HAP-1 (cell line): ENCODE measurements at regions not wholly inside any gene's neighbourhood (a gene's known extent, or its start where the extent isn't known, plus 50 kb on each side); places are given as distances from the start of the nearest gene placed in this dataset.

Experiments
- DNase-seq, 2 experiments: peaks; one replicate each; pipeline ENCODE4 v3.0.0-alpha.2; 2016 to 2020; ENCODE audit warnings: low spot score in 2 of 2
- H3K27me3 ChIP-seq: fragments of 250-450 bp; sonication (Bioruptor Pico); 2 replicates; pipeline ENCODE4 v1.5.1; 2020; ENCODE audit warnings: low read depth, mild to moderate bottlenecking, moderate library complexity
- H3K36me3 ChIP-seq: fragments of 250-450 bp; sonication (Bioruptor Pico); replicated peaks from 2 replicates; pipeline ENCODE4 v1.5.1; 2020; ENCODE audit warnings: mild to moderate bottlenecking
- H3K4me1 ChIP-seq: fragments of 250-450 bp; sonication (Bioruptor Pico); 2 replicates; pipeline ENCODE4 v1.5.1; 2020; ENCODE audit warnings: mild to moderate bottlenecking
- H3K4me3 ChIP-seq: fragments of 250-450 bp; sonication (Bioruptor Pico); 2 replicates; pipeline ENCODE4 v1.5.1; 2020; ENCODE audit warnings: mild to moderate bottlenecking, moderate library complexity
- H3K9me3 ChIP-seq: fragments of 250-450 bp; sonication (Bioruptor Pico); 2 replicates; pipeline ENCODE4 v1.5.1; 2020; ENCODE audit warnings: mild to moderate bottlenecking, moderate library complexity
- in situ Hi-C: fragments of 300-500 bp; cut with MboI; formaldehyde crosslinking; loops from 3 replicates; pipeline ENCODE4 v1.14.3; 2020; ENCODE audit warnings: low sequenced_read_pairs, inconsistent platforms, mixed read lengths

- no peaks in the 10 kb centered on the region for H3K36me3 ChIP-seq
- 0 out of 2 replicates have a peak, but pooled peaks cover 3% of the 10 kb centered on the region for H3K27me3 ChIP-seq
- H3K4me3 ChIP-seq, result no peak overlapping the region
- H3K9me3 ChIP-seq, result no peaks in the 10 kb centered on the region
- H3K4me1 ChIP-seq, result no peaks in the 10 kb centered on the region
- in situ Hi-C loops, result no loop called here
- DNase-seq, result no peak
Observed at GRCh38 chr1:115193046-115193828, 103.9 kb upstream of the TSPAN2 start.

GRCh38 chr1:115192200-115192767 is 103.0 kb upstream of the TSPAN2 start:
- in situ Hi-C loops, result no loop called here
- no peaks in the 10 kb centered on the region for H3K9me3 ChIP-seq
- H3K27me3 ChIP-seq, result 0 out of 2 replicates have a peak, but pooled peaks cover 3% of the 10 kb centered on the region
- no peak for DNase-seq
- no peak overlapping the region for H3K4me3 ChIP-seq
- H3K36me3 ChIP-seq, result no peaks in the 10 kb centered on the region
- H3K4me1 ChIP-seq, result no peaks in the 10 kb centered on the region

- in situ Hi-C loops, result no loop called here
- DNase-seq, result no peak
- Histone ChIP-seq H3K4me1 (no peaks in the 10 kb centered on the region), H3K36me3 (no peaks in the 10 kb centered on the region), H3K4me3 (no peak overlapping the region), H3K9me3 (no peaks in the 10 kb centered on the region), H3K27me3 (0 out of 2 replicates have a peak, but pooled peaks cover 3% of the 10 kb centered on the region)
Observed at GRCh38 chr1:115191691-115192090, 102.4 kb upstream of the TSPAN2 start.

GRCh38 chr1:115190540-115191170 is 101.4 kb upstream of the TSPAN2 start:
- Histone ChIP-seq H3K4me1 (no peaks in the 10 kb centered on the region), H3K36me3 (no peaks in the 10 kb centered on the region), H3K4me3 (no peak overlapping the region), H3K27me3 (0 out of 2 replicates have a peak, but pooled peaks cover 3% of the 10 kb centered on the region), H3K9me3 (no peaks in the 10 kb centered on the region)
- in situ Hi-C loops, result no loop called here
- DNase-seq, result no peak

- Histone ChIP-seq H3K36me3 (no peaks in the 10 kb centered on the region), H3K4me1 (no peaks in the 10 kb centered on the region), H3K27me3 (0 out of 2 replicates have a peak, but pooled peaks cover 3% of the 10 kb centered on the region), H3K9me3 (no peaks in the 10 kb centered on the region), H3K4me3 (no peak overlapping the region)
- DNase-seq, result no peak
- in situ Hi-C loops, result no loop called here
Observed at GRCh38 chr1:115189814-115190539, 100.7 kb upstream of the TSPAN2 start.

- Histone ChIP-seq H3K9me3 (no peaks in the 10 kb centered on the region), H3K4me1 (no peaks in the 10 kb centered on the region), H3K4me3 (no peak overlapping the region), H3K36me3 (no peaks in the 10 kb centered on the region), H3K27me3 (0 out of 2 replicates have a peak, but pooled peaks cover 3% of the 10 kb centered on the region)
- DNase-seq, result no peak
- in situ Hi-C loops, result no loop called here
Observed at GRCh38 chr1:115188680-115189395, 99.5 kb upstream of the TSPAN2 start.

- Histone ChIP-seq H3K36me3 (no peaks in the 10 kb centered on the region), H3K4me1 (no peaks in the 10 kb centered on the region), H3K9me3 (no peaks in the 10 kb centered on the region), H3K4me3 (no peak overlapping the region), H3K27me3 (0 out of 2 replicates have a peak, but pooled peaks cover 3% of the 10 kb centered on the region)
- DNase-seq, result no peak
- in situ Hi-C loops, result no loop called here
Observed at GRCh38 chr1:115186711-115187265, 97.5 kb upstream of the TSPAN2 start.

- H3K4me3 ChIP-seq, result no peak overlapping the region
- no peaks in the 10 kb centered on the region for H3K27me3 ChIP-seq
- no peak for DNase-seq
- in situ Hi-C loops, result no loop called here
- no peaks in the 10 kb centered on the region for H3K36me3 ChIP-seq
- H3K9me3 ChIP-seq, result no peaks in the 10 kb centered on the region
- H3K4me1 ChIP-seq, result no peaks in the 10 kb centered on the region
Observed at GRCh38 chr1:115185336-115185735, 96.0 kb upstream of the TSPAN2 start.

- in situ Hi-C loops, result no loop called here
- DNase-seq, result no peak
- Histone ChIP-seq H3K9me3 (no peaks in the 10 kb centered on the region), H3K4me3 (no peak overlapping the region), H3K27me3 (no peaks in the 10 kb centered on the region), H3K36me3 (no peaks in the 10 kb centered on the region), H3K4me1 (no peaks in the 10 kb centered on the region)
Observed at GRCh38 chr1:115184951-115185331, 95.6 kb upstream of the TSPAN2 start.

- Histone ChIP-seq H3K36me3 (no peaks in the 10 kb centered on the region), H3K27me3 (no peaks in the 10 kb centered on the region), H3K4me3 (no peak overlapping the region), H3K9me3 (no peaks in the 10 kb centered on the region), H3K4me1 (no peaks in the 10 kb centered on the region)
- no peak for DNase-seq
- in situ Hi-C loops, result no loop called here
Observed at GRCh38 chr1:115184260-115184950, 95.1 kb upstream of the TSPAN2 start.

- Histone ChIP-seq H3K9me3 (no peaks in the 10 kb centered on the region), H3K36me3 (no peaks in the 10 kb centered on the region), H3K4me3 (no peak overlapping the region), H3K4me1 (no peaks in the 10 kb centered on the region), H3K27me3 (no peaks in the 10 kb centered on the region)
- in situ Hi-C loops, result no loop called here
- DNase-seq, result no peak
Observed at GRCh38 chr1:115183721-115184259, 94.5 kb upstream of the TSPAN2 start.

GRCh38 chr1:115183158-115183557 is 93.9 kb upstream of the TSPAN2 start:
- Histone ChIP-seq H3K36me3 (no peaks in the 10 kb centered on the region), H3K4me1 (no peaks in the 10 kb centered on the region), H3K9me3 (no peaks in the 10 kb centered on the region), H3K27me3 (no peaks in the 10 kb centered on the region), H3K4me3 (no peak overlapping the region)
- in situ Hi-C loops, result no loop called here
- DNase-seq, result peak in 1 of 2 experiments; percentile 8
